DMS 273 treated with DMSO at 0.1 percent for 48 hours (cell line): ENCODE measurements at regions not wholly inside any gene's neighbourhood (a gene's known extent, or its start where the extent isn't known, plus 50 kb on each side); places are given as distances from the start of the nearest gene placed in this dataset.

Experiments used
- DNase-seq: peaks from one replicate; lab custom pipeline; 2025; lab: John Stamatoyannopoulos, UW

DNA sequence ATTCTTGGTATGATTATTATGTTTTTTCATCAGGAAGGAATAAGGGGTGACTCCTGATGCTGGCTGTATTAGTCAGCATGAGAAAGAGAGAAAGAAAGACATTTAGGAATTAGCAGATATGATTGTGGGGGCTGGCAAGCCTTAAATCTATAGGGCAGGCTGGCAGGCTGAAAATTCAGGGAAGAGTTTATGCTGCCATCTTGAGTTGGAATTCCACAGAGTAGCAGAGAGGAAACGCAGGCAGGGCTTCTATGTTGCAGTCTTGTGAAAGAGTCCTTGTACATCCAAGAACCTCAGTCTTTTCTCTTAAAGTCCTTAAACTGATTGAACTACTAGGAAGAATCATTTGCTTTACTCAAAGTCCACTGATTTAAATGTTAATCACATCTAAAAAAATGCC, 262.7 kb upstream of the SLC10A2 start:
- DNase-seq: no peak

GRCh38 chr13:103326326-103326725, 260.1 kb upstream of the SLC10A2 start:
- no peak for DNase-seq

- no peak for DNase-seq
Observed at GRCh38 chr13:103325672-103326071, 259.5 kb upstream of the SLC10A2 start.

DNA sequence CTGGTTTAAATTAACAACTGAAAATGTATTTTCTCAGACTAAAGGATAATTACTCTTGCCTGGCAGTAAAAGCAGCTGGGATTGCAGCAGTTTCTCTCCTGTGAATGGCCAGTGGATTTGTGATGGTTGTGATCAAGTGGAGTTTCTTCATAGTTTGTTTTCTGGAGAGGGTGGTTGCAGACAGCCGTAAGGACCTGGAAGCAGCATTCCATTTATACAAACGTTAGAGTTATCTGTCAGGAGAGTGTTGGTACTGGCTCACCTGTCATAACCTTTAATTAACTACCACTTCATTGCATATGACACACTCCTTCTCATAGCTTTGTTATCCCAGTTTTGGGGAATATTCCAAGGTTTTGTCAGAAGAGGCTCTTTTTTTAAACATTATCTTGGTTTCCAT, 258.4 kb upstream of the SLC10A2 start:
- DNase-seq: no peak

DNA sequence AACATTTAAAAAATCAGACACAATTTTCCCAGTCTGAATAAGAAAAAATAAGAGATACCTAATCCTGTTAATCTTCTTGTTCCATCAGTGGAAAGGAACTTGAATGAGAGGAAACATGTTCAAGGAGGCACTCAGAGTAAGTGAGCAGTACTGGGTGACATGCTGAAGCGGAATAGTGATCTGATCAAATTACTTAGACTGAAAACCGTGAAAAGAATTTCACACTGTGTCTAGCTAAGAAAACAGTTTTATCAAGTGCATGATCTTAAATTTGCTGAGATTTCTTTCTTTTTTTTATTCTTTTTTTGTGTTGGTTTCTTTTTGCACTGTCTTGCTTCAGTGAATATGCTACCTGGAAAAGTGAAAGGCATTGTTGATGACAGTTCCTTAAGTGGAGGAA, 249.5 kb upstream of the SLC10A2 start:
- no peak for DNase-seq

GRCh38 chr13:103312467-103312866, 246.2 kb upstream of the SLC10A2 start:
- no peak for DNase-seq

- DNase-seq: no peak
Observed at GRCh38 chr13:103308667-103309066, 242.4 kb upstream of the SLC10A2 start.

DNA sequence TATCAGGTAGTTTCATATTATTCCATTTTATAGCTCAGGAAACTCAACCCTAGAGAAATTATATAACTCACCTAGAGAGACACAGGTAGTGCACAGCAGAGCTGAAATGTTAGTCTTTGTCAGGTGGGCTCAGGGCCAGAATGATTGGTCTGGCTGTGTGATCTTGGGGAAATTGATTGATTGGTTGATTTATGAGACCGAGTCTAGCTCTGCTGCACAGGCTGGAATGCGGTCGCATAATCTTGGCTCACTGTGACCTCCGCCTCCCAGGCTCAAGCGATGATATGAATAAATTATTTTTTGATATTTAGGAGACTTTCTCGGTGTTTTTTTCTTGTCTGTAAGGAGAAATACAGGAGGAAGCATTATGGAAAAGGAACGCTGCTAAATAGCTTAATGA, 239.9 kb upstream of the SLC10A2 start:
- DNase-seq: no peak

DNA sequence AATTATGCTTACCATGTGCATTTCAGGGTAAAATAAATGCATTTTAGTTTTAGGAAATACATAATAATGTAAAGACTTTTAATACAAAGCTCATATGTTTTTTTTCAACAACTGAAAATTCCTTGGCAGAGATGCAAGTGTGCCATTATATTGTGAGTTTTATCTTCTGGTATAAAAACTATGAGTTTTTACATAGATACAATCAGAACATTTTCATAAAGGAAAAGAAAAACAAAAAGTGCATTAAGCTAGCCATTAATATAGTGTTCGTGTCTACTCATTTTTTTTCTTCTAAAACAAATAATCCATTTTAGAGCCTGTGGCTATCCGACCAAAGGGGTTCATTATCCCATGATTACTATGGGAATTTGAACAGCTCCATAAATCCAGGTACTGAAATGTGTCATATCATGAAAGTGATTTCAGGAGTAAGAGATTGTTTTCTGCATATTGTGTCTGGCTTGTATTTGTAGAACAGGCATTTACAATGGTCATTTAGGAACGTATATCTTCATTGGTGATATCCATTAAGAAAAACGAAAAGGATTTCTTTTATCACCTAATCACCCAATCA, 236.9 kb upstream of the SLC10A2 start:
- DNase-seq: no peak

DNA sequence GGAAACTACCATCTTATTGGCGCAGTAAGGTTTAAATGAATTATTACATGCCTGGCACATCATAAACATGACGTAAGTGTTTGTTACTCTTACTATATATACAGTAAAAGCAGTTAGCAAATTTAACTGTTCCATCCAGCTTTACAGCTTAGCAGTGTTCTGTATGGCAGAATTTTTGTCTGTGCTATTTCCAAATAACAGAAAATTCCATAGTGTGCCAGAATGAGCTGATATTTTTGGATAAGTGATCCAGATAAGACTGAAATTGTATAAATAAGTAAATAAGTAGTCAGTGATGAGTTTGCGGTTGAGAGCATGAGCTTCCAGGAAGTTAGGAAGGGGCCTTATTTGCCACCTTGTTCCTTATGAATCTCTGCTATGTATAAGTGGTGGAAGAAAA, 236.5 kb upstream of the SLC10A2 start:
- DNase-seq: no peak

DNA sequence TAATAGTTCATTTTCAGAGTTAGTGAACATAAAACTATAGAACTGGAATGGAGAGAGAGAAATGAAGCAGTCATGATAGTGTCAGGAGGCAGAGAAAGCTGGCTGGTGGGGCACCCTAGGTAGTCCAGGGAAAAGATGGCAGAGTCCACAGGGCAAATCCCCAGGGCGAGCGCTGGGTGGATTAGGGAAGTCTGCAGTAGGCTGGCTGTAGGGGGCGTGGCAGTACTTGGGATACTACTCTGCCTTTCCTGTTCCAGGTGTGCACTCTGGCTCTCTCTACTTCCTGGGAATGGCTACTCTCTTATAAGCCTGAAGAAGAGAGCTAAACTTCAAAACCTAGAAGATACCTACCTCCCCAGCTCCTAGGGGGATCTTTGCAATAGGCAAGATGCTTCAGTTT, 232.9 kb upstream of the SLC10A2 start:
- DNase-seq: no peak

DNA sequence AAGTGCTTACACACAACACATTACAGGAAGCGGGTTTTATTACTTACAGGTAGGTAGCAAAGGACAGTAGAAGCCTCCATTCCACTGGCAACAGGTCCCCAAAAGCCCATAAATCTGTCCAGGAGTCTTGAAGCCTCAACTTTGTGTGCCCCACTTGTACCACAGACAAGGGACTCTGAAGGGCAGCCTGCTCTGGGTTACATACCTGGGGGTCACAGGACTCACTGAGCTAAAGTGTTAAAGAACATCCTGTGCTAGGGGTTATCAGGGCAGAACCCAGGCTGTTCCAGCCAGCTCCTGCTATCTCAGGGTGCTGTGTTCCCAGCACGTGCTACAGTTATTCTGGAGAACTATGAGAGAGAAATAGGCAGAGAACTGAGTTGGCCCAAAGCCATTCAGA, 230.9 kb upstream of the SLC10A2 start:
- no peak for DNase-seq

DNA sequence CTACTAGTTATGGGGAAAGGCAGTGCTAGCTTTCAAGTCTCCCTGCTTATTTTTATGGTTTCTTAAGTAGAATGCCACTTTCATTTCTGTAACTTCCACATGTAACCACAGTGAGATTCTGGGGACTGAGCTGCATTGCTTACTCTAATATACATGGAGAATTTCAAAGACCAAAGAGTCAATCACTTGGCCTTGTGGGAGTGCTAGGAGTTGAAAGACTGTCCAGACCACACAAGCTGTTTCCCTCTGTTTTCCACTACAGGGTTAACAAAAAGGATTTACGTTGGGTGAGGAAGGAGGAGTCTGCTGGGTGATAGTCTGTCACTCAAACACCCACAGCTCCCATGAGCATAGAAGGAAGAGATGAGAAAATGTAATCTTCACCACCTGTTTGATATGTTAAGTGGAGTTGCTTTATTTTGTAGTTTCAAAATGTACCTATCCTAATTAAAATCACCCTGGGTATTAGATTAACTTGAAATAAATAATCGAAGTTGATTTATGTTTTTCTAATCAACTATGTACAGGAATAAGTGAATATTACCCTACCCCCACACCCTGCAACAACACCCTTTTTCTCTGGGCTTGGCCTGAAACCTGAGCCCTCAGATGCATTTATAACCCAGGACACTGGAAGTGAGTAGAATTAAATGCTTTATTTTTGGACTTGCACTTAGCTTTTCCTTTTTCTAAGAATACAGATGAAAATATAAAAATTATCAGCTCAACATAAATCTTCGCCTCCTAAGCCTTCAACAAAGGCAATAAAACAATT, 225.8 kb upstream of the SLC10A2 start:
- peak; percentile 15 for DNase-seq

- DNase-seq: no peak
Observed at GRCh38 chr13:103291226-103291625, 225.0 kb upstream of the SLC10A2 start.

DNA sequence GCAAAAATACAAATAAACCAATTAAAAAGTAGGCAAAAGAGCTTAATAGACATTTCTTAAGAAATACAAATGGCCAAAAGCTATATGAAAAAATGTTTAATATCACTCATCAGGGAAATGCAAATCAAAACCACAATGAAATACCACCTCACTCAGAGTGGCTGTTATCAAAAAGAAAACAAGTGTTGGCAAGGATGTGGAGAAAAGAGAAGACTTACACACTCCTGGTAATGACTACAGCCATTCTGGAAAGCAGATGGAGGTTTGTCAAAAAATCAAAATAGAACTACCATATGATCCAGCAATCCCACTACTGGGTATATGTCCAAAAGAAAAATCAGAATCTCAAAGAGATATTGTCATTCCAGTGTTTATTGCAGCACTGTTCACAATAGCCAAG, 223.5 kb upstream of the SLC10A2 start:
- no peak for DNase-seq

DNA sequence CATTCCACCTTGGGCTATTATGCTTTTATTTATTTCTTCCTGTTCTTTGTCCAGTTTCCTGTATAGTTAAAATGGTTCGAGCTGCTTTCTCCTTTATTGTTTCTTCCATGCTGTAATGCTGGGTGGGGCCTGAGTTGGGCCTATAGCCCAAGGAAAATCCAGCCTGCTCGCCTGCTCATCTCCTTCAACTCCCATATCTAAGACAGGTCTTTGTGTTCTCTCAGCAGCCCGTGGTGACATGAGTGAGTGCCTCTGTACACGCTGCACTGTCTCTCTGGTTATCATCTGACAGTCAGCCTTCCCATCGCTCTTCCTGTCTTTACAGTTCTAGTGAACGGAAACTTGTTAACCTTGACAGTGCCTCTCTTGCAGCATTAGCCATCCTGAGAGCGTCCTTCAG, 221.9 kb upstream of the SLC10A2 start:
- no peak for DNase-seq

- no peak for DNase-seq
Observed at GRCh38 chr13:103287659-103288058, 221.4 kb upstream of the SLC10A2 start.

GRCh38 chr13:103284466-103284865, 218.2 kb upstream of the SLC10A2 start:
- no peak for DNase-seq

GRCh38 chr13:103283451-103283820, 217.2 kb upstream of the SLC10A2 start:
- DNase-seq: no peak

DNA sequence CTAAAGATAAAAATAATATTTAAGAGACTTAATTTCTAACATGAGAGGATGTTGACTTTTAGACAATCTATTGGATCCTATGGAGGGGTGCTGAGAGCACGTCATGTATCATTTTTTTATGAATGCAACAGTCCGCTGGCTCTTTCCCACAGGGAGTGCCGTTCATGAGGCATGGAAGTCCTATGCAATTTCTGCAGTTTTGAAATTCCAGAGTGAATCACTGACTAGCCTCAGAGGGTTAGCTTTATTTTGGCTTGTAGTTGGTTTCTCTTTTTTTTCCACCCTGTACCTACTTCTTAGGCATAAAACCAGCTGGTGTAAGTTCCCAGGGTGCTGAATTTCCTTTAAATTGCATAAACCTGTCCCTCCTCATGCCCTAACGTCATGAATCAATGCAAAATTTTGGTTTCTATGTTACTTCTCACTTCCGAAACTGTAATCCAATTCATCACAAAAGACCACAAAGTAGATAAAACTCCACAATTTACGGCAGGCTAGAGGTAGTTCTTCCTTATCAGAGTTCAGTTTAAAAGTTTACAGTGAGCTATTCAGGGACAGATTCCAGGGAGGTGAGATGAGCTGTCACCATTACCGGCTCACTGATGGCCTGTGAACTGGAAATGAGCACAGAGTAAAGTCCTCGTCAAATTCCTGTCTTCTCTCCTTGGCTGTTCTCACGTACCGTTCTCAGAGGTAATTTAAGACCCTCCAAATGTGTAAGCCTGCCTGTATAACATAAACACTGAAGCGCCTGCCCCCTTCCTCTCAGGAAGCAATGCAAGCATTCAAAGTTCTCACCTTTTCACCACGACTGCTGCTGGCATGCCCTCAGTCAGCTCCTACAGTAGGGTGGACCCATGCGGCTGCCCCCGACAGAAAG, 216.6 kb upstream of the SLC10A2 start:
- no peak for DNase-seq

DNA sequence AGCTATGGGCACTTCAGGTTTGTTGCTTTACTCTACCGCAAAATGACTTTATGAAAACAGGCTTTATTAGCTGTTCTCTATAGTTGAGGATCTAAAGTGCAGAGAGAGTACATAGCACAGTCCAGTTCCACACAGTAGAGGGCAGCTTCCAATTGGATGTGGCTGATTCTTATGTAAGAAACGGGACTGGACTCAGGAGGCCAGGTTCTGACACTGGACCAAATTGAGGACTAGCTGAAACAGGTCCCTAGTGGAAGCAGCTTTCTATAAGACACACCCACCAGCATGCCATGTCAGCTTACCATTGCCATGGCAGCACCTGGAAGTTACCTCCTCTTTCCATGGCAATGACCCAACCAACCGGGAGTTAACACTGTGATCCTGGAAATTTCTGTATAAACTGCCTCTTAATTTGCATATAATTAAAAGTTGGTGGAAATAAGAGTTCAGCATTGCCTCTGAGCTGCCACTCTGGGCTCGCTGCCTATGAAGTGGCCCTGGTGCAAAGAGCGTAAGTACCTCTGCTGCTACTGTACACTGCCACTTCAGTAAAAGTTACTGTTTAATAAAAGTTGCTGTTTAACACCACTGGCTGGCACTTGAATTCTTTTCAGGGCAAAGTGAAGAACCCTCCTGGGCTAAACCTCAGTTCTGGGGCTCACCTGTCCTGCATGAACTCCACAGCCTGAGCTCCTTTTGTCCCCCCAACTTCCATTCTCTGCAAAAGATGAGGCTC, 211.9 kb upstream of the SLC10A2 start:
- DNase-seq: no peak

DNA sequence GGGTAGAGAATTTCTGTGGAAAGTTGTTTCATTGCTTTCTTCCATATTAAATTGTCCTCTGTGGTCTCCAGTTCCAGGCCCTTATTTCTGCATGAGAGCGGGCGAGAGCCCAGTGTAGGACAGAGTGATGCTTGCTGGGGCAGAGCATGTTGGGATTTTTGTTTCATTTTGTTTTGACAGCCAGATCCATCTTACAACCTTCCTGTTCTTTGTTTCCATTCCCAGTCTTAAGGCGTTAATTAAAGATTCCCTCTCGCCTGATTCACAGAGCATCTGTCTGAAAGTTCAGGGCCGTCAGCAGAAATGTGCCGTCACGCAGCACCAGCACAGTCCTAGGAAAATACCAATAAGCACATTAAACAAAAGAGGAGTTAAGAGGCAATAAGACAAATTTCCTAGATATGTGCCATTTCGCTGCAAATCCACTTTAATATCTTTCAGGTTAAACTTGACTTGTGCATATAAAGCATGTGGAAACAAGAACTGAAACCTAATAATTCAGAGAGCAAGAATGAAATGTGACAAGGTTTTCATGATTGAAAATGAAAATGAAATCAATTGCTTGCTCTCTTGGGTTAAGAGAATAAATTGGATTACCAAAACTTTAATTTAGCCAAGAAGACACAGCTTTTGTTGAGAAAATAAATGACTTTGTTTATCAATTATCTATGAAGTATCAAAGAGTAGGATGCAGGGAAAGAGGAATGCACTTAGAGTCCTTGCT, 210.7 kb upstream of the SLC10A2 start:
- DNase-seq: no peak
